GM12891 (cell line): ENCODE measurements at regions not wholly inside any gene's neighbourhood (a gene's known extent, or its start where the extent isn't known, plus 50 kb on each side); places are given as distances from the start of the nearest gene placed in this dataset.

Experiments used
- POLR2A ChIP-seq: IDR thresholded peaks from 2 replicates; pipeline ENCODE4 v1.6.1; 2011; ENCODE audit warnings: low read depth, low read length, control low read depth
- SPI1 ChIP-seq: IDR thresholded peaks from 2 replicates; pipeline ENCODE4 v1.6.1; 2011; ENCODE audit warnings: low read depth, low read length, control low read depth

- TF ChIP-seq SPI1: no peak
- TF ChIP-seq POLR2A: no peak
Observed at GRCh38 chr10:78868456-78868855, 200.3 kb upstream of the ZMIZ1 start.
